ENCODE measurements at regions not wholly inside any gene's neighbourhood (a gene's known extent, or its start where the extent isn't known, plus 50 kb on each side); places are given as distances from the start of the nearest gene placed in this dataset.

- no peaks in the 10 kb centered on the region for H4K20me1 ChIP-seq (ENCODE audit: control insufficient read depth, insufficient read depth, low read length, poor library complexity, severe bottlenecking)
- DNase-seq (no peak), ATAC-seq (ENCODE audit: low read depth) (no peak)
- H3K27me3 ChIP-seq (replicated peaks in 1 of 4; ENCODE audit: control extremely low read depth in 1 of 4, control insufficient read depth in 3 of 4, insufficient read depth in 4 of 4, low read length in 3 of 4): no peaks in the 10 kb centered on the region
- CTCF ChIA-PET: no interaction called here
- H3K9me3 Mint-ChIP-seq (ENCODE audit: insufficient read depth): no peaks in the 10 kb centered on the region
- no peak overlapping the region for H3K4me3 ChIP-seq (ENCODE audit: control extremely low read depth in 1 of 5, extremely low read depth in 1 of 5, insufficient read depth in 1 of 5, low read depth in 2 of 5, low read length in 4 of 5)
- no peaks in the 10 kb centered on the region for H3K27me3 Mint-ChIP-seq
- POLR2A ChIA-PET: no interaction called here
- H3K9me3 ChIP-seq (ENCODE audit: control extremely low read depth in 1 of 3, control insufficient read depth in 2 of 3, insufficient read depth in 1 of 3, low read length in 2 of 3): peaks cover 0 to 22% (median 0%) of the 10 kb centered on the region in 3 donors
- TF ChIP-seq EZH2 (IDR thresholded peaks at IDR 0.05; ENCODE audit: borderline replicate concordance, insufficient read depth, low read depth, low read length, poor library complexity, severe bottlenecking): no peak
- no peak for TF ChIP-seq CTCF (IDR thresholded peaks at IDR 0.05)
- H3K4me2 ChIP-seq (replicated peaks; ENCODE audit: low read depth, low read length, poor library complexity, severe bottlenecking): no peak overlapping the region
- H3K27ac ChIP-seq (ENCODE audit: low read length in 2 of 2): no peak overlapping the region
- no peaks in the 10 kb centered on the region for H3K79me2 ChIP-seq (ENCODE audit: control insufficient read depth, insufficient read depth, low read length)
- intact Hi-C loops (cut with micrococcal nuclease): no loop called here
- H3K27ac Mint-ChIP-seq: no peak overlapping the region
- H3K4me1 ChIP-seq (ENCODE audit: control insufficient read depth in 2 of 2, insufficient read depth in 2 of 2, low read length in 2 of 2): no peaks in the 10 kb centered on the region
- H3K4me3 Mint-ChIP-seq: no peak overlapping the region
- H3K4me1 Mint-ChIP-seq: no peaks in the 10 kb centered on the region
- H3K9ac ChIP-seq (ENCODE audit: low read length): no peak overlapping the region
- WGBS (ENCODE audit: insufficient coverage): no CpG with 5 or more reads among the region's 2 CpGs
- H3K36me3 ChIP-seq (replicated peaks in 1 of 2; ENCODE audit: control extremely low read depth in 1 of 2, control insufficient read depth in 1 of 2, extremely low read depth in 1 of 2, insufficient read depth in 2 of 2, low read length in 1 of 2): no peaks in the 10 kb centered on the region
- H2AFZ ChIP-seq (ENCODE audit: insufficient read depth, low read depth, low read length, poor library complexity, severe bottlenecking): no peak overlapping the region
Observed at GRCh38 chr4:106602711-106603110, 234.1 kb upstream of the GIMD1 start.

DNA sequence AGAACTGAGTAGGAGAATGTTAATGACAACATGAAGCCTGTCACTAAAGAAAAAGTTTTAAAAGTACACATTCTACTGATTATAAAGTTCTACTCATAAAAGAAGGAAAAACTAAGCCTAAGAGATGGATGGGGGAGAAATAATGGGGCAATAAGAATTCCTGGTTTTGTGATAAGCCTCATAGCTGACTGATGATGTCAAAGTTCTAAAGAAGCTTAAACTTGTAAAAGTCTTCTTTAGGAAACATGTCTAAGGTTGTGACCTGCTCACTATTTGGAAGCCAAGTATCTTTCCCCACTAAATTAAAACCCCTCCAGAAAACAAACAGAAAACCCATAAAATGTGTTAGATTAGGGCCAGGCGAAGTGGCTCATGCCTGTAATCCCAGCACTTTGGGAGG, 232.9 kb upstream of the GIMD1 start:
- Histone ChIP-seq H3K4me3 (ENCODE audit: control extremely low read depth in 1 of 5, extremely low read depth in 1 of 5, insufficient read depth in 1 of 5, low read depth in 2 of 5, low read length in 4 of 5) (no peak overlapping the region), H3K4me1 (ENCODE audit: control insufficient read depth in 2 of 2, insufficient read depth in 2 of 2, low read length in 2 of 2) (no peaks in the 10 kb centered on the region), H3K36me3 (replicated peaks in 1 of 2; ENCODE audit: control extremely low read depth in 1 of 2, control insufficient read depth in 1 of 2, extremely low read depth in 1 of 2, insufficient read depth in 2 of 2, low read length in 1 of 2) (no peaks in the 10 kb centered on the region), H3K4me2 (replicated peaks; ENCODE audit: low read depth, low read length, poor library complexity, severe bottlenecking) (no peak overlapping the region), H3K9ac (ENCODE audit: low read length) (no peak overlapping the region), H3K27ac (ENCODE audit: low read length in 2 of 2) (no peak overlapping the region), H3K79me2 (ENCODE audit: control insufficient read depth, insufficient read depth, low read length) (no peaks in the 10 kb centered on the region), H3K27me3 (replicated peaks in 1 of 4; ENCODE audit: control extremely low read depth in 1 of 4, control insufficient read depth in 3 of 4, insufficient read depth in 4 of 4, low read length in 3 of 4) (no peaks in the 10 kb centered on the region), H3K9me3 (ENCODE audit: control extremely low read depth in 1 of 3, control insufficient read depth in 2 of 3, insufficient read depth in 1 of 3, low read length in 2 of 3) (peaks cover 0 to 22% (median 0%) of the 10 kb centered on the region in 3 donors), H2AFZ (ENCODE audit: insufficient read depth, low read depth, low read length, poor library complexity, severe bottlenecking) (no peak overlapping the region), H4K20me1 (ENCODE audit: control insufficient read depth, insufficient read depth, low read length, poor library complexity, severe bottlenecking) (no peaks in the 10 kb centered on the region)
- ATAC-seq (ENCODE audit: low read depth) (no peak), DNase-seq (no peak)
- TF ChIP-seq EZH2 (IDR thresholded peaks at IDR 0.05; ENCODE audit: borderline replicate concordance, insufficient read depth, low read depth, low read length, poor library complexity, severe bottlenecking) (no peak), CTCF (IDR thresholded peaks at IDR 0.05) (no peak)
- H3K4me1 Mint-ChIP-seq: no peaks in the 10 kb centered on the region
- CTCF ChIA-PET: no interaction called here
- no peaks in the 10 kb centered on the region for H3K9me3 Mint-ChIP-seq (ENCODE audit: insufficient read depth)
- no peak overlapping the region for H3K27ac Mint-ChIP-seq
- intact Hi-C loops (cut with micrococcal nuclease): no loop called here
- no peak overlapping the region for H3K4me3 Mint-ChIP-seq
- POLR2A ChIA-PET: no interaction called here
- WGBS (ENCODE audit: insufficient coverage): no CpG with 5 or more reads among the region's 1 CpG
- H3K27me3 Mint-ChIP-seq: no peaks in the 10 kb centered on the region

Measured in B cell (primary cell).